HepG2 (cell line): ENCODE measurements at regions not wholly inside any gene's neighbourhood (a gene's known extent, or its start where the extent isn't known, plus 50 kb on each side); places are given as distances from the start of the nearest gene placed in this dataset.

Experiments used
- ATAC-seq: fragments of 200-7000 bp; cut with Tn5 transposase; 3 replicates; pipeline ENCODE4 v1.9.1; 2020; ENCODE audit warnings: mild to moderate bottlenecking, moderate library complexity
- BruUV-seq: library from RNA; stranded (reverse); fragments of 400-500 nt; replicated peaks from 2 replicates; lab custom pipeline; 2021; lab: Mats Ljungman, UMichigan
- CTCF ChIA-PET: fragments of 300-600 bp; formaldehyde crosslinking; extraction: SDS; loops from one replicate; lab custom pipeline; 2021; ENCODE audit warnings: low total read pairs, inconsistent platforms, low intra/inter-chr PET ratio; lab: Yijun Ruan, JAX
- POLR2A ChIA-PET: fragments of 350-600 bp; sonication (Branson Sonifier 250); formaldehyde crosslinking; loops from one replicate; lab custom pipeline; 2020; ENCODE audit warnings: antibody characterized with exemption, inconsistent platforms; lab: Yijun Ruan, JAX
- DNase-seq: peaks from one replicate; pipeline ENCODE4 v3.0.0-alpha.2; 2015; ENCODE audit warnings: low spot score
- FAIRE-seq: peaks from 3 replicates; lab custom pipeline; 2011; peaks lifted over from hg19 to GRCh38; lab: Jason Lieb, UNC
- H2AFZ ChIP-seq: one replicate; pipeline ENCODE4 v1.6.1; 2011; ENCODE audit warnings: low read length, inconsistent platforms
- H3K27ac ChIP-seq: fragments of 300-600 bp; 3 replicates; pipeline ENCODE4 v1.8.0; 2011; ENCODE audit warnings: mixed run types, mild to moderate bottlenecking, mixed read lengths, low read length, inconsistent platforms; ENCODE audit not compliant: insufficient read depth; ENCODE audit errors: extremely low read length
- H3K27me3 ChIP-seq, 2 experiments: fragments of 200-600 bp in 1 of 2; 2 replicates in 1 of 2; 3 replicates in 1 of 2; pipeline versions ENCODE4 v1.6.0 to v1.8.0; 2011; ENCODE audit warnings: low read length in 2 of 2, mild to moderate bottlenecking in 2 of 2, moderate library complexity in 2 of 2, inconsistent platforms in 1 of 2; ENCODE audit not compliant: insufficient read depth in 2 of 2, control insufficient read depth in 1 of 2
- H3K36me3 ChIP-seq, 2 experiments: fragments of 200-600 bp in 1 of 2; replicated peaks in 1 of 2; 2 replicates in 1 of 2; 3 replicates in 1 of 2; pipeline versions ENCODE4 v1.5.1 to v1.8.0; 2011; ENCODE audit warnings: low read length in 2 of 2, inconsistent platforms in 1 of 2; ENCODE audit not compliant: insufficient read depth in 2 of 2, control insufficient read depth in 1 of 2
- H3K4me1 ChIP-seq: 2 replicates; pipeline ENCODE4 v1.5.1; 2012; ENCODE audit warnings: low read length, inconsistent platforms; ENCODE audit not compliant: insufficient read depth
- H3K4me2 ChIP-seq: 2 replicates; pipeline ENCODE4 v1.6.0; 2011; ENCODE audit warnings: low read depth, low read length, inconsistent platforms
- H3K4me3 ChIP-seq, 3 experiments: fragments of 200-600 bp in 1 of 3; sonication (generic), shearing (Covaris generic) in 1 of 3; replicated peaks in 1 of 3; 2 replicates each; pipeline ENCODE4 v1.5.1; 2011 to 2016; ENCODE audit warnings: low read length in 3 of 3, inconsistent platforms in 2 of 3, low read depth in 2 of 3, mild to moderate bottlenecking in 2 of 3, control low read depth in 1 of 3, mixed read lengths in 1 of 3; ENCODE audit not compliant: insufficient read depth in 1 of 3
- H3K79me2 ChIP-seq: one replicate; pipeline ENCODE4 v1.6.1; 2011; ENCODE audit warnings: low read length, inconsistent platforms; ENCODE audit not compliant: insufficient read depth
- H3K9ac ChIP-seq: 2 replicates; pipeline ENCODE4 v1.6.0; 2011; ENCODE audit warnings: mild to moderate bottlenecking, low read depth, low read length, inconsistent platforms; ENCODE audit not compliant: insufficient read depth
- H3K9me3 ChIP-seq: 2 replicates; pipeline ENCODE4 v1.5.1; 2012; ENCODE audit warnings: mild to moderate bottlenecking, low read length
- H4K20me1 ChIP-seq: 2 replicates; pipeline ENCODE4 v1.6.0; 2011; ENCODE audit warnings: inconsistent platforms, mild to moderate bottlenecking, low read length, moderate library complexity; ENCODE audit not compliant: insufficient read depth
- AKAP8 ChIP-seq: sonication (generic); formaldehyde crosslinking; IDR thresholded peaks from 2 replicates; pipeline ENCODE4 v1.5.1; 2020; ENCODE audit warnings: mild to moderate bottlenecking, missing genetic modification reagents
- ATF7 ChIP-seq, 2 experiments: fragments of 450-650 bp in 1 of 2; sonication (generic) in 1 of 2; formaldehyde crosslinking in 1 of 2; IDR thresholded peaks; 2 replicates each; pipeline versions ENCODE4 v1.4.0 to v1.6.1; 2016 to 2020; ENCODE audit warnings: antibody characterized with exemption in 1 of 2, mild to moderate bottlenecking in 1 of 2, missing genetic modification reagents in 1 of 2
- CC2D1A ChIP-seq: sonication (generic); formaldehyde crosslinking; IDR thresholded peaks from 2 replicates; pipeline ENCODE4 v1.8.1; 2023; ENCODE audit warnings: mild to moderate bottlenecking, missing genetic modification reagents
- CCDC6 ChIP-seq: sonication (generic); formaldehyde crosslinking; IDR thresholded peaks from 2 replicates; pipeline ENCODE4 v1.8.1; 2022; ENCODE audit warnings: mild to moderate bottlenecking, missing genetic modification reagents, moderate library complexity
- HES4 ChIP-seq: sonication (generic); formaldehyde crosslinking; IDR thresholded peaks from 2 replicates; pipeline ENCODE4 v1.9.0; 2021; ENCODE audit warnings: mild to moderate bottlenecking, missing genetic modification reagents, borderline replicate concordance
- HMG20A ChIP-seq: IDR thresholded peaks from 2 replicates; pipeline ENCODE4 v1.6.1; 2016; ENCODE audit warnings: borderline replicate concordance
- HNRNPUL1 ChIP-seq: fragments of 200-400 bp; formaldehyde crosslinking; IDR thresholded peaks from 2 replicates; pipeline ENCODE4 v1.6.1; 2017; ENCODE audit warnings: low read depth, mild to moderate bottlenecking, low read length, moderate library complexity
- MAFF ChIP-seq: IDR thresholded peaks from 2 replicates; pipeline ENCODE4 v1.6.1; 2011; ENCODE audit warnings: low read depth, low read length, improper control_type of control experiment
- NFIC ChIP-seq: IDR thresholded peaks from 2 replicates; pipeline ENCODE4 v1.6.1; 2012; ENCODE audit warnings: mild to moderate bottlenecking, low read length, inconsistent platforms
- RNF2 ChIP-seq: fragments of 450-650 bp; conservative IDR thresholded peaks from 2 replicates; pipeline ENCODE4 v1.6.1; 2016; ENCODE audit warnings: low read depth
- RORA ChIP-seq: sonication (generic); formaldehyde crosslinking; IDR thresholded peaks from 2 replicates; pipeline ENCODE4 v1.5.0; 2020; ENCODE audit warnings: mild to moderate bottlenecking, missing genetic modification reagents, moderate library complexity
- ZBTB3 ChIP-seq: sonication (generic); formaldehyde crosslinking; IDR thresholded peaks from 2 replicates; pipeline ENCODE4 v1.4.0; 2020; ENCODE audit warnings: low read depth, mild to moderate bottlenecking, moderate library complexity, missing genetic modification reagents, borderline replicate concordance
- ZFP62 ChIP-seq: sonication (generic); formaldehyde crosslinking; IDR thresholded peaks from 2 replicates; pipeline ENCODE4 v1.4.0; 2020; ENCODE audit warnings: missing genetic modification reagents
- ZNF383 ChIP-seq: sonication (generic); formaldehyde crosslinking; IDR thresholded peaks from 2 replicates; pipeline ENCODE4 v1.4.0; 2020; ENCODE audit warnings: missing genetic modification reagents, mild to moderate bottlenecking, borderline replicate concordance
- ZNF564 ChIP-seq: sonication (generic); formaldehyde crosslinking; IDR thresholded peaks from 2 replicates; pipeline ENCODE4 v1.8.1; 2023; ENCODE audit warnings: mild to moderate bottlenecking, missing genetic modification reagents
- ZNF703 ChIP-seq: sonication (generic); formaldehyde crosslinking; IDR thresholded peaks from 2 replicates; pipeline ENCODE4 v1.5.1; 2020; ENCODE audit warnings: missing genetic modification reagents, mild to moderate bottlenecking, moderate library complexity, borderline replicate concordance
- ZNF709 ChIP-seq: sonication (generic); formaldehyde crosslinking; IDR thresholded peaks from 2 replicates; pipeline ENCODE4 v1.5.0; 2020; ENCODE audit warnings: mild to moderate bottlenecking, missing genetic modification reagents
- WGBS: methylation state at CpG from one replicate; pipeline ENCODE4 v1.1.6; 2017; ENCODE audit warnings: low lambda C conversion rate; 5-methylcytosine and 5-hydroxymethylcytosine counted together
- in situ Hi-C: cut with HindIII; loops from 2 replicates; pipeline ENCODE4 v1.10.0; 2017; ENCODE audit warnings: low pct_unique_long_range_greater_than_20kb; ENCODE audit not compliant: extremely low pct_ligation_motif_present
- intact Hi-C: fragments of 100-400 bp; cut with micrococcal nuclease; formaldehyde crosslinking; loops from one replicate; pipeline ENCODE4 v1.10.0; 2022; ENCODE audit not compliant: unreplicated experiment
- TF ChIP-seq, protein P1 (sequence below): sonication (generic); formaldehyde crosslinking; IDR thresholded peaks from 2 replicates; pipeline ENCODE4 v1.4.0; 2020; ENCODE audit warnings: mild to moderate bottlenecking, missing genetic modification reagents
- TF ChIP-seq, protein P2 (sequence below): sonication (generic); formaldehyde crosslinking; IDR thresholded peaks from 2 replicates; pipeline ENCODE4 v1.8.0; 2022; ENCODE audit warnings: mild to moderate bottlenecking, missing genetic modification reagents, borderline replicate concordance
- TF ChIP-seq, protein P3 (sequence below): sonication (generic); formaldehyde crosslinking; IDR thresholded peaks from 2 replicates; pipeline ENCODE4 v1.4.0; 2020; ENCODE audit warnings: missing genetic modification reagents, low read depth, mild to moderate bottlenecking, borderline replicate concordance
- TF ChIP-seq, protein P4 (sequence below): sonication (generic); formaldehyde crosslinking; IDR thresholded peaks from 2 replicates; pipeline ENCODE4 v1.9.0; 2021; ENCODE audit warnings: missing genetic modification reagents, borderline replicate concordance

DNA sequence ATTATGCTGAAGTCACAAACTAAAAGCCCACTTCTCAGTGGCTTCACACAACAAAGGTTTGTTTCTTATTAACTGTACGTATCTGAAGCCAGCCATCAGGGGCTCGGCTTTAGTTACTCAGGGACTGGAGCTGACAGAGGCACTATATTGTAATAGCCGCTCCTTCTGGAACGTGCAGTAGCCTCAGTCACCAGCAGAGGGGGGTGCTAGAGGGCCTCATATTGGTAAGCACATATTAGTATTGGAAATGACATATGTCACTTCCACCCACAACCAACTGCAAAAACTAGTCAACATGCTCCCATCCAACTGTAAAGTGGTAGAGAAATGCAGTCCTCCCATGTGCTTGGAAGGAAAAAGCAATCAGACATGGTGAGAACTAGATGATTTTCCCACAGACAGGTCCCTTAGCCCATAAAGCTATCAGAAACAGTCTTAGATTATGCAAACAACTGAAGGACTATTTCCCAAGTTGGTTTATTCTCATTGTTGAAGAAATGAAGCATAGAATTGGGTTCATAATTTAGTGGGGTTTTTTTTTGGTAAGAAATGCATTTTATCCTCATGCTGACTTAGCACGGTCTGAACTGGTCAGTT lies 183.6 kb upstream of the G2E3 start:
- Histone ChIP-seq H3K9ac (no peak overlapping the region), H3K4me1 (no peaks in the 10 kb centered on the region), H4K20me1 (no peaks in the 10 kb centered on the region), H3K79me2 (no peaks in the 10 kb centered on the region), H3K27ac (no peak overlapping the region), H3K36me3 (no peaks in the 10 kb centered on the region), H3K9me3 (no peaks in the 10 kb centered on the region), H2AFZ (no peak overlapping the region), H3K4me3 (no peak overlapping the region), H3K4me2 (no peak overlapping the region), H3K27me3 (no peaks in the 10 kb centered on the region)
- FAIRE-seq: peak; percentile 59
- in situ Hi-C loops: loop anchor here (10.0 kb wide), 1 partner anchor 149 kb away; no protein-coding TSS in a partner anchor
- WGBS: 6% methylated on average over 5 of the region's 5 CpGs
- BruUV-seq: no TSS peak
- ATAC-seq: peak; percentile 100
- intact Hi-C loops: loop anchor here (1.0 kb wide), 3 partner anchors 68 to 236 kb away; no protein-coding TSS in a partner anchor
- CTCF ChIA-PET: interaction anchor here (1.1 to 4.8 kb wide), 3 partner anchors 67 to 235 kb away, joined by 7 to 98 read pairs (median 17); no protein-coding TSS in a partner anchor
- POLR2A ChIA-PET: no interaction called here
- peak; percentile 76 for DNase-seq
- TF ChIP-seq CC2D1A (CRISPR knock-in tag) (no peak), ZFP62 (CRISPR knock-in tag) (no peak), ZNF383 (CRISPR knock-in tag) (no peak), ATF7 (IDR thresholded peaks at IDR 0.05) (no peak), ATF7 (CRISPR knock-in tag; IDR thresholded peaks at IDR 0.05) (no peak), RNF2 (0 out of 2 replicates have a peak, but pooled peaks have one; percentile 38), RORA (CRISPR knock-in tag) (no peak), CCDC6 (CRISPR knock-in tag) (no peak), ZNF703 (CRISPR knock-in tag) (no peak), NFIC (no peak), MAFF (no peak), ZBTB3 (CRISPR knock-in tag) (no peak), HMG20A (CRISPR knock-in tag) (no peak), HNRNPUL1 (no peak), ZNF709 (CRISPR knock-in tag) (no peak; the same call in 1 of the 2 replicates), ZNF564 (no peak), AKAP8 (CRISPR knock-in tag) (no peak), HES4 (no peak)
- TF ChIP-seq, protein P1, sequence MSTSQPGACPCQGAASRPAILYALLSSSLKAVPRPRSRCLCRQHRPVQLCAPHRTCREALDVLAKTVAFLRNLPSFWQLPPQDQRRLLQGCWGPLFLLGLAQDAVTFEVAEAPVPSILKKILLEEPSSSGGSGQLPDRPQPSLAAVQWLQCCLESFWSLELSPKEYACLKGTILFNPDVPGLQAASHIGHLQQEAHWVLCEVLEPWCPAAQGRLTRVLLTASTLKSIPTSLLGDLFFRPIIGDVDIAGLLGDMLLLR (CRISPR knock-in tag): no peak
- TF ChIP-seq, protein P2, sequence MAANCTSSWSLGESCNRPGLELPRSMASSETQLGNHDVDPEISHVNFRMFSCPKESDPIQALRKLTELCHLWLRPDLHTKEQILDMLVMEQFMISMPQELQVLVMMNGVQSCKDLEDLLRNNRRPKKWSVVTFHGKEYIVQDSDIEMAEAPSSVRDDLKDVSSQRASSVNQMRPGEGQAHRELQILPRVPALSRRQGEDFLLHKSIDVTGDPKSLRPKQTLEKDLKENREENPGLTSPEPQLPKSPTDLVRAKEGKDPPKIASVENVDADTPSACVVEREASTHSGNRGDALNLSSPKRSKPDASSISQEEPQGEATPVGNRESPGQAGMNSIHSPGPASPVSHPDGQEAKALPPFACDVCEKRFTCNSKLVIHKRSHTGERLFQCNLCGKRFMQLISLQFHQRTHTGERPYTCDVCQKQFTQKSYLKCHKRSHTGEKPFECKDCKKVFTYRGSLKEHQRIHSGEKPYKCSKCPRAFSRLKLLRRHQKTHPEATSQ: no peak
- TF ChIP-seq, protein P3, sequence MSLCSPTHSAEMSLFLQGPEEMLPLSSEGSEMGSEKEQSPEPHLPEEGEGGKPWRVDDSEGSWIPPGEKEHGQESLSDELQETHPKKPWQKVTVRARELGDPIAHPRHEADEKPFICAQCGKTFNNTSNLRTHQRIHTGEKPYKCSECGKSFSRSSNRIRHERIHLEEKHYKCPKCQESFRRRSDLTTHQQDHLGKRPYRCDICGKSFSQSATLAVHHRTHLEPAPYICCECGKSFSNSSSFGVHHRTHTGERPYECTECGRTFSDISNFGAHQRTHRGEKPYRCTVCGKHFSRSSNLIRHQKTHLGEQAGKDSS: no peak
- TF ChIP-seq, protein P4, sequence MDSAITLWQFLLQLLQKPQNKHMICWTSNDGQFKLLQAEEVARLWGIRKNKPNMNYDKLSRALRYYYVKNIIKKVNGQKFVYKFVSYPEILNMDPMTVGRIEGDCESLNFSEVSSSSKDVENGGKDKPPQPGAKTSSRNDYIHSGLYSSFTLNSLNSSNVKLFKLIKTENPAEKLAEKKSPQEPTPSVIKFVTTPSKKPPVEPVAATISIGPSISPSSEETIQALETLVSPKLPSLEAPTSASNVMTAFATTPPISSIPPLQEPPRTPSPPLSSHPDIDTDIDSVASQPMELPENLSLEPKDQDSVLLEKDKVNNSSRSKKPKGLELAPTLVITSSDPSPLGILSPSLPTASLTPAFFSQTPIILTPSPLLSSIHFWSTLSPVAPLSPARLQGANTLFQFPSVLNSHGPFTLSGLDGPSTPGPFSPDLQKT (CRISPR knock-in tag): no peak
